ENCODE measurements at regions not wholly inside any gene's neighbourhood (a gene's known extent, or its start where the extent isn't known, plus 50 kb on each side); places are given as distances from the start of the nearest gene placed in this dataset.
A peak's percentile ranks its signal among the peaks of the same experiment; 100 is the strongest.

DNA sequence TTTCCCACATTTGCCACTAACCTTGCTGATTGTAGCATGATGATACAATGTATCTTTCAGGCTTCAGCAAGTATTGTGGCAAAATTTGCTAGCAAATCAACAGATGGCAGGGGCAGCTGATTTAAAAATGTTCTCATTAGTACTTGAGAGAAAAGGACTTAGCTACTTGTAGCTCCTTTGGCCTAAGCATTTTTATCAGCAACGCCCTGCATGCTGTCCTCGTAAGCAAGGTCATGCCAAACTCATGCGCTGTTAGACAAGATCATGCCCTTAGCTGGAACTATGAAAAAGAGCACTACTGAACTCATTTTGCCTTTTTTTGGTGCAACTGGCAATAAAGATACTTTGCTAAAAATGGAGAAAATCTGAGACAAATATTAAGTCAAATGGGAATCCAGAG lies 197.1 kb downstream of the ICE1 start:
- H3K27ac Mint-ChIP-seq = no peak overlapping the region
- no peak for DNase-seq (ENCODE audit: low spot score)
- H3K36me3 Mint-ChIP-seq = no peaks in the 10 kb centered on the region
- H3K9me3 Mint-ChIP-seq = peaks cover 6% of the 10 kb centered on the region
- H3K27me3 Mint-ChIP-seq = peaks cover 8 to 16% of the 10 kb centered on the region in 2 donors
- no peak overlapping the region for H3K4me3 Mint-ChIP-seq
- H3K4me1 Mint-ChIP-seq (ENCODE audit: low read depth in 2 of 2) = no peaks in the 10 kb centered on the region
- no peak for ATAC-seq

DNA sequence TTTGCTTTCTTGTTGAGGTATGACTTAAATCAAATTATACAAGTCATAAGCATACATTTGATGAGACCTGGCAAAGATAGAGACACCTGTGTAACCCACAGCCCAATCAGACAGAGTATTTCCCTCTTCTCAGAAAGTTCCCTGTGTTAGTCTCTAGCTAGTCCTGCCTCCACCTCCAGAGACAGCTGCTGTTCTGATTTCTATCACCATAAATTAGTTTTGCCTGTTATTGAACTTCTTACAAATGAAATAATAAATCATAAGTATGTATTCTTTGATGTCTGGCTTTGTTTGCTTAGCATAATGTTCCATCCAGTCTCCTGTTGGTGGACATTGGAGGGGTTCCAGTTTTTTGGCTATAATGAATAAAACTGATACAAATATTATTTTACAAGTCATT lies 194.5 kb downstream of the ICE1 start:
- H3K27ac Mint-ChIP-seq = no peak overlapping the region
- DNase-seq (ENCODE audit: low spot score) (no peak), ATAC-seq (no peak)
- H3K27me3 Mint-ChIP-seq = peaks cover 8 to 21% of the 10 kb centered on the region in 2 donors
- H3K36me3 Mint-ChIP-seq = no peaks in the 10 kb centered on the region
- H3K4me3 Mint-ChIP-seq = no peak overlapping the region
- H3K9me3 Mint-ChIP-seq = no peaks in the 10 kb centered on the region
- H3K4me1 Mint-ChIP-seq (ENCODE audit: low read depth in 2 of 2) = no peaks in the 10 kb centered on the region

DNA sequence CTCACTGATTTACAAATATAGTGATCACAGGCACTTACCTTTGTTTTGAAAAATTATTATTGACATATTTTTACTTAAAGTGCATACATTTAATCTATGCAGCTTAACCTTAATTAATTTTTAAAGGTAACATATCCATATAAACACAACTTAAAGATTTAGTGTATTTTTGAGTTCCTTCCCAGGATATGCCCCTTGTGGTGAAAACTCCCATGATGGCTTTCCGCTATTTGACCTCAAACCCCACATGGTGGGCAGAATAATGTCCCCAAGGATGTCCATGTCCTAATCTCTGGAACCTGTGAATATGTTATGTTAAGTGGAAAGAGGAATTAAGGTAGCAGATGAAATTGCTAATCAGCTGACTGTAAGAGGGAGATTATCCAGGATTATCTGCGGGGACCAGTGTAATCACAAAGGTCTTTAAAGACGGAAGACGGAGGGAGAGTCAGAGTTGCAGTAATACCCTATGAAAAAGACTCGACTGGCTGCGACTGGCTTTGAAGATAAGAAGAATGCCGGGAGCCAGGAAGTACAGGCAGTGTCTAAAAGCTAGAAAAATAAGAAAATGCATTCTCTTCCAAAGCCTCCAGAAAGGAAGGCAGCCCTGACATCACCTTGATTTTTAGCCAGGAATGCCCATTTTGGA lies 193.9 kb downstream of the ICE1 start:
- Mint-ChIP-seq H3K4me1 (ENCODE audit: low read depth in 2 of 2) (no peaks in the 10 kb centered on the region), H3K27ac (no peak overlapping the region), H3K36me3 (no peaks in the 10 kb centered on the region), H3K27me3 (peaks cover 8 to 21% of the 10 kb centered on the region in 2 donors), H3K9me3 (no peaks in the 10 kb centered on the region), H3K4me3 (no peak overlapping the region)
- no peak for DNase-seq (ENCODE audit: low spot score)
- ATAC-seq = no peak

DNA sequence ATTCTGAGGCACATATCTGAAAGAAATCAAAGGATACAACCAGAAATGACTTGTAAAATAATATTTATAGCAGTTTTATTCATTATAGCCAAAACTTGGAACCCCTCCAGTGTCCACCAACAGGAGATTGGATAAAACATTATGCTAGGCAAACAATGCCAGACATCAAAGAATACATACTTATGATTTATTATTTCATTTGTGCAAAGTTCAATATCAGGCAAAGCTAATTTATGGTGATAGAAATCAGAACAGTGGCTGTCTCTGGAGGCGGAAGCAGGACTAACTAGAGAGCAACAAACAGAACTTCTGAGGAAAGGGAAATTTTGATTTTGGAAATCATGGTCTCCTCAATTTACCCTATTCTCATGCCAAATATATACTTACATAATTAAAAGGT lies 193.1 kb downstream of the ICE1 start:
- no peaks in the 10 kb centered on the region for H3K36me3 Mint-ChIP-seq
- H3K4me1 Mint-ChIP-seq (ENCODE audit: low read depth in 2 of 2) = no peaks in the 10 kb centered on the region
- peaks cover 8 to 21% of the 10 kb centered on the region in 2 donors for H3K27me3 Mint-ChIP-seq
- no peak overlapping the region for H3K27ac Mint-ChIP-seq
- no peaks in the 10 kb centered on the region for H3K9me3 Mint-ChIP-seq
- DNase-seq (ENCODE audit: low spot score) = no peak
- no peak for ATAC-seq
- H3K4me3 Mint-ChIP-seq = no peak overlapping the region

DNA sequence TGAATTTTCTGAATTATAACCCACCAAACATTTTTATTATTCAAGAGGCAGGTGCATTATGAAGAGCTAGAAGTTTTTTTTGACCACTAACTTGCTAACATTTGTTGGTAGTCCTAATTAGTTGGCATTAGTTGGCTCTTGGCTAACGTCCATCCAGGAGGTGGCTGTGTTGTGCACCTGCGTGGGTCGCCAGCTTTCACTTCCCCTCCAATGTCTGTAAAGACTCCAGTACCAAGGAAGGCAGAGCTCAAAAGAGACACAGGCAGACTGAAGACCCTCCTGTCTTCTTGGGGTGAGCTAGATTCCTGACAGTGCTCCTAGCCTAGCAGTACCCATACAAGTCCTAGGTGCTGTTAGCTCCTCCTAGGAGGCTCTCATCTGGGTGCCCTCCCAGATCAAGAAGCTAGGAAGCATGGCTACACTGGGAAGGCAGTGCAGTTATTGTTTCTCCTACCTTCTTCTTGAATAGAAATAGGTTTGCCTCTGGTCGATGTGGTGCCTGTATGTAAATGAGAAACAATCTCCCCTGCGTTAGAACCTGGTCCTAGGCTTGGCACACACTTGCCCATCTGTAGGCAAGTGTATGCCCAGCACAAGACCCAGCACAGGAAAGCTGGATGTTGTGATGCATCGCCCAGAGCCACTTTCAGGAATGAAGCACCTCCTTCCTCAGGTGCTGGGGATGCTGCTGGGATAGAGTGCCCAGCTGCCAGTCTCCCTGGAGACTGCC lies 190.9 kb downstream of the ICE1 start:
- Mint-ChIP-seq H3K4me1 (ENCODE audit: low read depth in 2 of 2) (no peaks in the 10 kb centered on the region), H3K4me3 (no peak overlapping the region), H3K27ac (no peak overlapping the region), H3K27me3 (peaks cover 8 to 21% of the 10 kb centered on the region in 2 donors), H3K36me3 (no peaks in the 10 kb centered on the region), H3K9me3 (no peaks in the 10 kb centered on the region)
- no peak for DNase-seq (ENCODE audit: low spot score)
- peak in 1 of 2 donors; percentile 15 for ATAC-seq

DNA sequence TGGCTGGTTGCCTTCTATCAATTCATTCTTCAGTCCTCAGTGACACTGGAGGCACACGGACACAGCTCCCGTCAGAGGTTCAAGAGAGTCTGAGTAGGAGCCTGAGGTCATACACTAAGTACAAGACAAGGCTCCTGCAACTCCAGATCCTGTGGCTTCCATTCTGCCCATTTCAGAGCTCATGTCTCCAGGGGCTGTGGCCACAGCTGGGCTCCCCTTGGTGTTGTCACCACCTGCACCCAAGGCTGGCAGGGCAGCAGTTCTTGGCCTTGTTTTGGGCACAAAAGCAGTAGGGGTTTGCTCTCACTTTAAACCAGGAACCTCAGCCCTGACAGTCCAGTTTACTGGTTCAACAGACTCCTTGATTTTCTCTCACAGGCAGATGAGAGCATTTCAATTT lies 189.6 kb downstream of the ICE1 start:
- H3K4me1 Mint-ChIP-seq (ENCODE audit: low read depth in 2 of 2) = no peaks in the 10 kb centered on the region
- ATAC-seq (peak in 1 of 2 donors; percentile 43), DNase-seq (ENCODE audit: low spot score) (no peak)
- H3K27ac Mint-ChIP-seq = no peak overlapping the region
- no peak overlapping the region for H3K4me3 Mint-ChIP-seq
- H3K36me3 Mint-ChIP-seq = no peaks in the 10 kb centered on the region
- peaks cover 3 to 13% of the 10 kb centered on the region in 2 donors for H3K27me3 Mint-ChIP-seq
- no peaks in the 10 kb centered on the region for H3K9me3 Mint-ChIP-seq

DNA sequence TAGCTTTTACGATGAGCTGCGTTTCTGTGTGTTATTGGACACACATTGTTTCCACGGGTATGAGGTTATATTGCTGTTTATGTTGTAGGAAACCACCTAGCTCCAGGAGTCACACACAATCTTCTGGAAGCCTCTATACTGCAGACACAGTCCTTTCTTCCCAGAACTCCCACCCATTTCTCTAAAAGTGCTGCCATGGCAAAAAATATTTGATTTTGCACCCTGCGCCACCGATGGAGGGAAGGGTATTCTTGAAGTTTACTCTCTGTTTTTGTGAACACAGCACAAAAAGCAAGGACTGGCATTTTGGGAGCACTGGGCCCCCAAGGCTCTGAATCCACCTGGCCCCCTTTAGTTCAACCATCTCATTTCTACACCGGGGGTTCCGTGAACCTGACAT lies 187.5 kb downstream of the ICE1 start:
- Mint-ChIP-seq H3K9me3 (no peaks in the 10 kb centered on the region), H3K36me3 (no peaks in the 10 kb centered on the region), H3K27ac (no peak overlapping the region), H3K27me3 (peaks cover 0 to 5% of the 10 kb centered on the region in 2 donors), H3K4me3 (no peak overlapping the region), H3K4me1 (ENCODE audit: low read depth in 2 of 2) (no peaks in the 10 kb centered on the region)
- ATAC-seq (no peak), DNase-seq (ENCODE audit: low spot score) (no peak)

DNA sequence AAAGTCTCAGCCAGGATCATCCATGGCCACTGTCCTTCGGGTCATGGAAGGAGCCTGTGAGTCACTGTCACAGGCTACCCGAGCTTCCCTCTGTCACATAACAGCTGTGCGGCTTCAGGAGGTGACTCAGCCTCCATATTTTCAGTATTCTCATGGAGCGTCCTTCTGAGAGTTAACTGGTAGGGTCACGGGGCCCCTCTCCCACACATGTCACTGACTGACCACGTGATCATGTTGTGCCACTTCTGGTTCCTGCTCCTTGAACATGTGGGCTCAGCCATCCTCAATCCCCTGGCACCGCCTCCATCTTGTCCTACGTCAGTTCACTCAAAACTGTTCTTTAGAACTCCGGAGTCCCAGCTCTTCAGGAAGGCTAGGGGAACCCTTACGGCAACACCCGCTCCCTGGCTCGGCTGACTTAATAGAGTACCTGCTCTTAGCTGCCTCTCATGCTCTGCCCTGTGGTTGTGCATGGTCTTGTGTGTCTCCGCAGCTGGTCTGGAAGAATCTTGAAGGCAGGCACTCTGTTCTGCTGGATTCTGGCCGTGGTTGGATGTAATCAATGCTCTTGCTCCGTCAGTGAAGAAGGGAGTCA lies 182.8 kb downstream of the ICE1 start:
- H3K9me3 Mint-ChIP-seq = peaks cover 4% of the 10 kb centered on the region
- H3K4me1 Mint-ChIP-seq (ENCODE audit: low read depth in 2 of 2) = no peaks in the 10 kb centered on the region
- H3K36me3 Mint-ChIP-seq = no peaks in the 10 kb centered on the region
- no peaks in the 10 kb centered on the region for H3K27me3 Mint-ChIP-seq
- H3K27ac Mint-ChIP-seq = no peak overlapping the region
- ATAC-seq (no peak), DNase-seq (ENCODE audit: low spot score) (no peak)
- H3K4me3 Mint-ChIP-seq = no peak overlapping the region

DNA sequence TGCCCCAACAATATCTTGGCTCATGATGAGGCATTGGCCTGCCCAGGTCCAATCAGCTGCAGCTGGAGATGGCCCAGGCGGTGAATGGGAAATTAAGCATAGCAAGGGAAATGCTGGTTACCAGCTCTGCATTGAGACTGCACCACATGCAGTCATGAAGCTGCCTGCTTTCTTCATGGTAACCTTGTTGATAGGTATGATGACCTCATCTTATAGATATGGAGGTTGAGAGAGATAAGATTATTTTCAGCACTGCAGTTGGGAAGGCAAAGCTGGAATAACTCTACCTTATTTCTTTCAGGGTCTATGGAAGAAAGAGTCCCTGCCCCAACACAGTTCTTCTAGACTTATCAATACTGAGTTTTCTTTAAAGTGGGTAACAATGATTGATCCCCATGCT lies 180.1 kb downstream of the ICE1 start:
- H3K9me3 Mint-ChIP-seq = peaks cover 4% of the 10 kb centered on the region
- no peak for ATAC-seq
- H3K36me3 Mint-ChIP-seq = no peaks in the 10 kb centered on the region
- H3K4me3 Mint-ChIP-seq = no peak overlapping the region
- DNase-seq (ENCODE audit: low spot score) = no peak
- no peaks in the 10 kb centered on the region for H3K4me1 Mint-ChIP-seq (ENCODE audit: low read depth in 2 of 2)
- H3K27ac Mint-ChIP-seq = no peak overlapping the region
- peaks cover 0 to 7% of the 10 kb centered on the region in 2 donors for H3K27me3 Mint-ChIP-seq

DNA sequence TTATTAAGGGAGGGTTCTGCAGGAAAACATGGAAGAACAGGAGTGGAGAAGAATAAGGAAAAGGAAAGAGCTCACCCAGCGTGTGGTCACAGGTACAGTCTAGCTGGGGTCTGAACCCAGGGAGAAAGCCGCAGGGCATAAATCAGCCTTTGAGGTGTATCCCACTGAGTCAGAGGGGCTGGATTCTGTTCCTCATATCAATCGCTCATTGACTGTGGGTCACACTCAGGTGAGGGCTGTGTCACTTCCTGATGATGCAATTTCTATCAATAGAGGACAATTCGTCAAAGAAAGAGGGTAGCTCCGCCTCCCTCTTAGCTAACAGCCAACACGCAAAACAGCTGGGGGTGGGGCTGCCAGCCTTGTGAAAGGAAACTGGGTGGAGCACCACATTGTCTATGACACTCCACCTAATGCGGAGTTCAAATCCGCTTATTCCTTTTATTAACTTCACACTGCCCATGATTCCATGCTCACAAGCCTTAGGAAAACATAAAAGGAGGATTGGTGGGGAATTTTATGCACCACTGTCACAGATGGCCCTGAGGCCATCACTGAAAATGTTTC lies 176.2 kb downstream of the ICE1 start:
- no peaks in the 10 kb centered on the region for H3K4me1 Mint-ChIP-seq (ENCODE audit: low read depth in 2 of 2)

DNA sequence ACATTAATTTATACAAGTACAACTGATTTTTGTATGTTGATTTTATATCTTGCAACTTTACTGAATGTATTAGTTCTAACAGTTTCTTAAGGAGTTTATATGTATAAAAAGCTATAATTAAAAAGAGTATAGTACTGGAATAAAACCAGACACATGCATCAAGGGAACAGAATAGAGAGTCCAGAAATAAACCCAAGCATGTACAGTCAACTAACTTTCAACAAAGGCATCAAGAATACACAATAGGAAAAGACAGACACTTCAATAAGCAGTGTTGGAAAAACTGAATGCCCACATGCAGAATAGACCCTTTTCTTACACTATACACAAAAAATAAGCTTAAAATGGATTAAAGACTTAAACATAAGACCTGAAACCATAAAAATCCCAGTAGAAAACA lies 170.9 kb downstream of the ICE1 start:
- H3K27ac Mint-ChIP-seq = no peak overlapping the region
- ATAC-seq = no peak
- no peak overlapping the region for H3K4me3 Mint-ChIP-seq
- no peak for DNase-seq (ENCODE audit: low spot score)
- H3K4me1 Mint-ChIP-seq (ENCODE audit: low read depth in 2 of 2) = no peaks in the 10 kb centered on the region
- peaks cover 9 to 27% of the 10 kb centered on the region in 2 donors for H3K27me3 Mint-ChIP-seq
- H3K36me3 Mint-ChIP-seq = no peaks in the 10 kb centered on the region
- no peaks in the 10 kb centered on the region for H3K9me3 Mint-ChIP-seq

More for the DNA sequence above, 176.2 kb downstream of the ICE1 start:
- no peaks in the 10 kb centered on the region for H3K36me3 Mint-ChIP-seq
- DNase-seq (ENCODE audit: low spot score) = no peak
- H3K27ac Mint-ChIP-seq = no peak overlapping the region
- H3K9me3 Mint-ChIP-seq = peaks cover 4% of the 10 kb centered on the region
- H3K4me3 Mint-ChIP-seq = no peak overlapping the region
- no peak for ATAC-seq
- H3K27me3 Mint-ChIP-seq = peaks cover 5 to 19% of the 10 kb centered on the region in 2 donors

DNA sequence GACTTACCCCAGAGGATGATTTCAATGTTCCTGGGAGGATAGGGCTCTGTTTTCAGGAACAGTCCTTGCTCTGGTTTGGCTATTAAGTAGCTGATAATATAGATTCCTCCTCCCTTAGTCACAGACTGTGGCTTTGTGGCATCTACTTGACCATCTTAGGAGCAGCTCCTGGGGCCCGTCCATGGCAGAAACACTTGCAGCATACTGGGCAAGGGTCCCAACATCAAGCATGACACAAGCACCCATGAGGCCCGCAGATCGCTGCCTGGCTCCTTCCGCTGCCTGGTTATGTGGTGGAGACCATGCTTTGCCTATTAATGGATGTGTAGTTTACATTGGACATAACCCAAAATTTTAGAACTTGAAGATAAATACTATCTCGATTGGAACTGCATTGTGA lies 170.1 kb downstream of the ICE1 start:
- Mint-ChIP-seq H3K27me3 (peaks cover 9 to 31% of the 10 kb centered on the region in 2 donors), H3K27ac (no peak overlapping the region), H3K36me3 (no peaks in the 10 kb centered on the region), H3K4me1 (ENCODE audit: low read depth in 2 of 2) (no peaks in the 10 kb centered on the region), H3K4me3 (no peak overlapping the region), H3K9me3 (no peaks in the 10 kb centered on the region)
- no peak for ATAC-seq
- no peak for DNase-seq (ENCODE audit: low spot score)

DNA sequence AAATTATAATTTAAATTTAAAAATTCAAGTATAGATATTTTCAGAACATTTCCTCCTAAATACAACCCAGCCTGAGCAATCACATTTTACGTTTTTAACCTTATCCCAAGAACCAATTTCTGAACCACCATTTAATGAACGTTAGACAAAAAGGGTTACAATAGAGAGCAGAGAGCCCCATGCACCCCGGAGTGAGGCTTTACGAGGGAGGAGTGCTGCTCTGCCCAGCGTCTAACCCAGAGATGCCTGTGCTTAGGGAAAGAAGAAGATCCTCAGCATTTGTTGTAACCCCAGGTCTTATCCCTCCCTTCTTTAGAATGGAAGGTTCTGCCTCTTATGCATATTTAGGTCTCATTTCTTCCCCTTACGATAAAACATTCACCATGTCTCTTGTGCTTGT lies 169.1 kb downstream of the ICE1 start:
- H3K27me3 Mint-ChIP-seq = peaks cover 9 to 32% of the 10 kb centered on the region in 2 donors
- no peak overlapping the region for H3K27ac Mint-ChIP-seq
- no peak overlapping the region for H3K4me3 Mint-ChIP-seq
- ATAC-seq = no peak
- no peak for DNase-seq (ENCODE audit: low spot score)
- H3K9me3 Mint-ChIP-seq = no peaks in the 10 kb centered on the region
- no peaks in the 10 kb centered on the region for H3K36me3 Mint-ChIP-seq
- H3K4me1 Mint-ChIP-seq (ENCODE audit: low read depth in 2 of 2) = no peaks in the 10 kb centered on the region

DNA sequence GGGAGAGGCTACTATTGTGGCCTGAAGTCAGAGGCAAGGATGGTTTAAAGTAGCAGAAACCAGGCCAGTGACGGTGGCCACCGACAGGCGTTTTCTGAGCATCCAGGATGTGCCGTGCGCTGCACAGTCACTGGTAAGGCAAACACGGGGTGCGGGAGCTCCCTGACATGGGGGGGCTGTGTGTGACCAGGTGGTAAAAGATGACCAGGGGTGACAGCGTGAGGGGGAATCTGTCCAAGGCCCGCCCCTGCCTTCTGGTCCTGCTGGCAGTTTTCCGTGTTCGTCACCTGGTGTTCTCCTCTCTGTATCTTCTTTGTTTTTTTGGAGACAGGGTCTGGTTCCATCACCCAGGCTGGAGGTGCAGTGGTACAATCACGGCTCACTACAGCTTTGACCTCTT lies 167.4 kb downstream of the ICE1 start:
- peaks cover 9 to 32% of the 10 kb centered on the region in 2 donors for H3K27me3 Mint-ChIP-seq
- no peak overlapping the region for H3K27ac Mint-ChIP-seq
- no peaks in the 10 kb centered on the region for H3K9me3 Mint-ChIP-seq
- DNase-seq (ENCODE audit: low spot score) (no peak), ATAC-seq (no peak)
- no peaks in the 10 kb centered on the region for H3K4me1 Mint-ChIP-seq (ENCODE audit: low read depth in 2 of 2)
- no peaks in the 10 kb centered on the region for H3K36me3 Mint-ChIP-seq
- no peak overlapping the region for H3K4me3 Mint-ChIP-seq

All from natural killer cell treated with Interleukin-12 subunit alpha and Interleukin-12 subunit beta and Interleukin-15 and Interleukin-18, amount 100 ng/mL, for 72 hours (primary cell).